ENCODE measurements at regions not wholly inside any gene's neighbourhood (a gene's known extent, or its start where the extent isn't known, plus 50 kb on each side); places are given as distances from the start of the nearest gene placed in this dataset.
"Not testable (repeated sequence)": the region's sequence is repeated elsewhere in the genome, so short reads cannot be mapped to it uniquely, and the experiment has no call there.

DNA sequence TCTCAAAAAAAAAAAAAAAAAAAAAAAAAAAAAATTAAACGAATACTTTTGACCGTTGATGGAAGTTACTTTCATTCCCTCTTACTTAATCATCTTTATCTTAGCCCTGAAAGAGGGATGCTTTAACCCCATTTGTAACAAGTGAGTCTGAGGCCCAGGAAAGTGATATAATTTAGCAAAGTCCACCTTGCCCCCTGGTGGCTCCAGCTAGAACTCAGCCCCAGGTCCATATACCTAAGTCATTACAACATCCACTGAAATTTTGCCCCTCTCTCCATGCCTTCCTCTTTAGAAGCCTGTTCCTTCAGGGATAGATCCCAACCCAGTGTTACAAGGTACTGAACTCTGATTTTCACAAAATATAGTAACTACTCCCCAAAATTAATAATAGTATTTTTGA is 116.3 kb upstream of the KRTAP5-11 start:
- TF ChIP-seq, protein P1, sequence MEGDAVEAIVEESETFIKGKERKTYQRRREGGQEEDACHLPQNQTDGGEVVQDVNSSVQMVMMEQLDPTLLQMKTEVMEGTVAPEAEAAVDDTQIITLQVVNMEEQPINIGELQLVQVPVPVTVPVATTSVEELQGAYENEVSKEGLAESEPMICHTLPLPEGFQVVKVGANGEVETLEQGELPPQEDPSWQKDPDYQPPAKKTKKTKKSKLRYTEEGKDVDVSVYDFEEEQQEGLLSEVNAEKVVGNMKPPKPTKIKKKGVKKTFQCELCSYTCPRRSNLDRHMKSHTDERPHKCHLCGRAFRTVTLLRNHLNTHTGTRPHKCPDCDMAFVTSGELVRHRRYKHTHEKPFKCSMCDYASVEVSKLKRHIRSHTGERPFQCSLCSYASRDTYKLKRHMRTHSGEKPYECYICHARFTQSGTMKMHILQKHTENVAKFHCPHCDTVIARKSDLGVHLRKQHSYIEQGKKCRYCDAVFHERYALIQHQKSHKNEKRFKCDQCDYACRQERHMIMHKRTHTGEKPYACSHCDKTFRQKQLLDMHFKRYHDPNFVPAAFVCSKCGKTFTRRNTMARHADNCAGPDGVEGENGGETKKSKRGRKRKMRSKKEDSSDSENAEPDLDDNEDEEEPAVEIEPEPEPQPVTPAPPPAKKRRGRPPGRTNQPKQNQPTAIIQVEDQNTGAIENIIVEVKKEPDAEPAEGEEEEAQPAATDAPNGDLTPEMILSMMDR (IDR thresholded peaks at IDR 0.05; ENCODE audit: insufficient read depth, low read length) = not testable (repeated sequence)
- not testable (repeated sequence) for TF ChIP-seq POLR2AphosphoS5 (IDR thresholded peaks at IDR 0.05; ENCODE audit: low read depth)
